A204.1 (cell line): ENCODE measurements at regions not wholly inside any gene's neighbourhood (a gene's known extent, or its start where the extent isn't known, plus 50 kb on each side); places are given as distances from the start of the nearest gene placed in this dataset.
"Not testable (repeated sequence)": the region's sequence is repeated elsewhere in the genome, so short reads cannot be mapped to it uniquely, and the experiment has no call there.

Source experiments
- FAIRE-seq: peaks from 2 replicates; lab custom pipeline; 2012; peaks lifted over from hg19 to GRCh38; lab: Jason Lieb, UNC

DNA sequence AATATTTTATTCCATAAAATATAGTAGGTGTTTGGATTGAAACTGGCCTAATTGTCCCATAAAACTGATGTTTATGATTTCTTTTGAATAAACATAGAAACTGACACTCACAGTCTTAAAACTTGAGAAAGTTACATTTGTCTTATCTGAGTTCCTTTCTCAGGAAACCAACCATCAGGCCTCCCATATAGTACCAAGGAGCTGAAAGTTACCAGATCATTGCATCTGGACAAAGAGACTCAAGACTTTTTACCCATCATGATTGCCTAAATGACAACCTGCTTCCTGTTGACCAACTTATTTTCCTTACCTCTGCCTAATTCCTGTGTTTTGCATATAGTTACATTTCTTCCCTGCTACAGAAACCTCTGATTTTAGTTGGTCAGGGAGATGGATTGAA lies 137.0 kb upstream of the XPO1 start:
- no peak for FAIRE-seq

DNA sequence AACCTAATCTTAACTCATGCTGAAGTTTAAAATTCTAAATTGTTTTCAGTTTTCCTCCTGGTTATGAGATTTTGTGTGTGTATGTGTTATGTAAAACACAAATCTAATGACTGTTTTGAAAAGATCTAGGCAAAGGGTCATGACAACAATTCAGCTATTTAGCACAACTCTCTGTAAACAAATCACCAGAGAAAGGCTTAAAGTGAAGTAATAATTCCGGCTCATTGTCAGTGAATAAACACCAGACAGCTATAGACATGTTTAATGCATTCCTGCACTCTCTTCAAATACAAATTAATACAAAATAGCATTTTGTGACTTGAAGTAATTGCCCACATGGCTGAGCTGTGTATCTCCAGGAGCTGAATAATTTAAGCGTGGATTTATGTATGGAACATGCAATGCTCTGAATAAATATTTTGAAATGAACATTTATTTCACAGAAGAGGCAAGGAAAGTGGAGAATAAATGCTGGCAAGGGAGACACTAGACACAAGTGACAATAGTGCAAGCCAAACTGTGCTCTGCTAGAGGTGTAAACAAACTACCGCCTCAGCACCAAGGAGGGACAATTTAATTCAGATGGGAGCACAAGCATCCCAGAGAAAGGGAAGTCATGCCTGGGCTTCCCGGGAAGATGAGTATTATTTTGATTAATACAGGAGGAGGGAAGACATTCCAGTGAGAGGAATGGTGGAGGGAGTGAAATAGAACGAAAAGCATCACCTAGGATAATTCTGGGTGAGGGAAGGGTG lies 133.6 kb upstream of the XPO1 start:
- no peak for FAIRE-seq

DNA sequence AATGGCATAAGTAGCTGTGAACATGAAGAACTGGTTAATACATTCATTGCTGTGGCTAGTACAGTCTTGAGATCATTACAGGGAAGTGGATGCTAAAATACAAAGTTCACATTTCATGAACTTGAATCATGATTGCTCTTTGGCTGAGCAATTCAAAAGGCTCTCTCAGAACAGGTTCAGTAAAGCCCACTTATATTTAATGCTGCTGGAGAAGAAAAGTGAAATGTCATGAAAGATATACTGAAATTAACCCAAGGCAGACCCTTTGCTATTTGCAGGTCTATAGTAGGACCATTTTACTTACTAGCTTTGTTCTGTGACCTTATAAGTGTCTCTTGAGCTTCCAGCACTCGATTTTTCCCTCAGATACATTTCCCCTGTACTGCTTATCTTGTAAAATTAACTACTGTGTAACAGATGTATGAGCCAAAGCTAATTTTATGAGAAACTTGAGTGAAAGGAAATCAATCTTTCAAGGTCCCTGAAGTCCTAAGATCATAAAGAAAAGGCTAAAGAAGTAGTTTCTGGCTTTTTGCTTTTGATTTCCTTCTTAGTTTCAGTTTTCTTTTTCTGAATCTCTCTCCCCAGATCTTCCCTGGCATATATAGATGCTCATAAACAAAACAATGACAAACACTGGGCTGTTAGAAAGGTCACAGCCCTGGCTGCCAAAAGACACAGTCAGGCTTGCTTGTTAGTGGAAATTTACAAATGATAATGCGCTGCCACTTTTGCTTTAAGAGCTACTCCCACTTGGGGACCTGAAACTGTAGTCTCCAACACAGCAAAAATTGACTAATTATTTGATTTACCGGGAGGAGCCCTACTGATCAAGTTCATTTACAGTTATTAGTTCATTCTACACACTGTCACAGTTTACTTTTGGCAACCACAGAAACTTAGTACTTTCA lies 132.7 kb upstream of the XPO1 start:
- no peak for FAIRE-seq

DNA sequence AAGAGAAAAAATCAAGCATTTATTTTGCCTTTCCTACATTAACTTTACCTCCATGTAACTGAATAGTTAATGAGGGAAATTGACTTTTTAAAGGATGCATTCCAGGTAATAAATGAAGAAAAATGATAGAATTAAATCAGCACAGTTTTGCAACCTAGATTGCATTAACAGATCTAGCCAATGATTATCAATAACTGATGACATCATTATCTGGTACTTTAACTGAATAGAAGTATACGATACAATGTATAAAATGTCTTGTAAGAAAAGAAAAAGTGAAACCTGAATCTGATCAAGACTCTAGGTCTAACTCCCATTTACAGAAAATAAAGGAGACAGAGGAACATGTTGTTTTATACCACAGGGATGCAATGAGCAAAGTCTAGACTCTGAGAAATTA lies 126.0 kb upstream of the XPO1 start:
- FAIRE-seq = no peak

DNA sequence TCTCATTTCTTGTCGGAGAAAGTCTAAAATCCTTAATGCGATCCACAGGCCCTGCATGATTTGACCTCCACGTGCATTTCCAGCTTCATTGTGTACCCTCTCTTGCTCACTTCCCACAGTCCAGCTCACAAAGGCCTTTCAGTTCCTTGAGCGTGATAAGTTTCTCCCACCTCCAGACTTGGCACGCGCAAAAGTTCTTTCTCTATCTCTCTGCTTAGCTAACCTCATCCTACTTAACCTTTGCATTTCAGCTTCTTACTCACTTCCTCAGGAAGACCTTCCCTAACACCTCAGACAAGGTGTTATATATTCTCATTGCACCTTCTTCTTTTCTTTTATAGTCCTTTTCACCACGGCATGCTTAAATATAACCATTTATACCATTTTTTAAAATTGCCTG lies 124.8 kb upstream of the XPO1 start:
- FAIRE-seq = no peak

DNA sequence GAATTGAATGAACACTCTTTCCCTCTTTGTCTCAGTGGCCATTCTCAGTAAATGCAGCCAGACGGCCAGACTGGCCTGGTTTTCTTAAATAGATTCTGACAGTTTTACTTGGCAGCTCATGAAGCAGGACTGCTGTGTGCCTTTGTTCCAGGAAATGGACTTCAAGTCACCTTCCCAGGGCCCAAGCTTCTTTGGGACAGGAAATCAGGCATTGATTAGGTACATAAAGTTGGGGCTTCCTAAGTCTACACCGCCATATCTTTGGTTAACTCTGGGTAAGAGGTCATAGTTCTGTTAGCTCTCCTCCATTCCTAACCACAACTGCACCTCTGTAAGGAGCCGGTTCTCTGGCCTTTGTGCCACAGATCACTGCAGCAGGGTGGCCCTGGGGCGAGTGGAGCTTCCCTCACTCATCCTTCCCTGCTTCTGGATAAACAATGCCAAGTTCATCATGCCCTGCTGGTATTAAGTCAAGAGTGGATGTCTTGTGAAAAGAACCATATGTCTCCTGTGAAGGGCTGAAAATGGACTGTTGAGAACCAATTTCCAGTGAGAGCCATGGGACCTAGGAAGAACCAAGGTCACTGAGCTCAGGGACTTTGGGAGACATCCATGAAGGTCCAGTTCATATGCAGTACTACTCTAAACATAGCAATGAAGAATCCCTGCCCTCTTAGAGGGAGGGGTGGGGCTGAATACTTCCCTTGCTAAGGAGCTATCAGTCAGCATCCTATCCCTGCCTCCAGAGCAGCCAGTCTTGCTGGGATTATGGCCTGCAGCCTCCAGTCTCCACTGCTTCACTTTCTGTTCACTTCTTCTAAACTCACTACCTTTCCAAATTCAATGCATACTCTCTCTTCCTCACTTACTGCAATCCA lies 122.6 kb upstream of the XPO1 start:
- no peak for FAIRE-seq

DNA sequence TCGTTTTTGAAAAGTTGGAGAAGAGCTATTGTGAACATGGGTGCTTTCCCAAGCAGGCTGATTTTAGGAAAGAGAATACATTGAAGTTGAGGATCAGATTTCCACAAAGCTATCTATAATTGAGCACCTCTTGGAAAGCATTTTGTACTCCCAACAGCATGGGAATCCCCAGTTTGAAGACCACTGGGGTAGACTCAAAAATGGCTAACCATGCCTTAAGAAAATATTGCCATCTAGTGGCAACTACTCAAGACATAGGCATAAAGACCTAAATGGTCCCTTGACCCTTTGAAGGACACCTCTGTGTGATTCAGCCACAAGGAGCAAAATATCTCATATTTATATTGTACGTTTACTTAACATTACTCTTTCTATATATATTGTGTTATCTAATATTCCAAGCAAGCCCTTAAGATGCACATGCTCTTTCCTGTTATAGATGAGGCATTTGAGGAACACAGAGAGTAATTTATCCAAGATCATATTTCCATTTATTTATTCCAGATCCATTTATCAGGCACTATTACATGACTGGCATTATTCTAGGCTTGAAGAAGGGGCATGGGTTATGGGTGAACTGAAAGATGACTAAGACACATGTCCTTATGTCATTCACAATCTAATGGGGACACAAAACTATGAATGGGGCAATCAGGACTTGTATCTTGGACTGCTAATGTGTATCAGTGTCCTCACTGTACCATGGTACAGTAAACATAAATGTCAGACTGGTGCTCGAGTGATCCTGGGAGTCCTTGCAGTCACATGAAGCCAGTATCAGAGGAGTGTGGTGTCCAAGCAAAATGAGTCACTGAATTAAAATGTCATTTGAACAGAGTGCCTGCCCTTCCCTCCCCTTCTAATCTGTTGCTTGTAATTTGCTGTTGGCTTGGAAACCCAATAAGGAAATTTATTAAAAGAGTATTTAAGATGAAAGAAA lies 121.0 kb upstream of the XPO1 start:
- FAIRE-seq = peak; percentile 64

DNA sequence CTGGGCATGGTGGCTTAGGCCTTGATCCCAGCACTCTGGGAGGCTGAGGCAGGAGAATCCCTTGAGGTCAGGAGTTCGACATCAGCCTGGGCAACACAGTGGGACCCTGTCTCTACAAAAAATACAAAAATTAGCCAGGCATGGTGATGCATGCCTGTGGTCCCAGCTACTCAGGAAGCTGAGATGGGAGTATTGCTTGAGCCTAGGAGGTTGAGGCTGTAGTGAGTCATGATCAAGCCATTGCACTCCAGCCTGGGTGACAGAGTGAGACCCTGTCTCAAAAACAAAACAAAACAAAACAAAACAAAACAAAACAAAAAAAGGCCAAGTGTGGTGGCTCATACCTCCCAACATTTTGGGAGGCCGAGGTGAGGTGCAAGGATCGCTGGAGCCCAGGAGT lies 111.8 kb upstream of the XPO1 start:
- FAIRE-seq = not testable (repeated sequence)

DNA sequence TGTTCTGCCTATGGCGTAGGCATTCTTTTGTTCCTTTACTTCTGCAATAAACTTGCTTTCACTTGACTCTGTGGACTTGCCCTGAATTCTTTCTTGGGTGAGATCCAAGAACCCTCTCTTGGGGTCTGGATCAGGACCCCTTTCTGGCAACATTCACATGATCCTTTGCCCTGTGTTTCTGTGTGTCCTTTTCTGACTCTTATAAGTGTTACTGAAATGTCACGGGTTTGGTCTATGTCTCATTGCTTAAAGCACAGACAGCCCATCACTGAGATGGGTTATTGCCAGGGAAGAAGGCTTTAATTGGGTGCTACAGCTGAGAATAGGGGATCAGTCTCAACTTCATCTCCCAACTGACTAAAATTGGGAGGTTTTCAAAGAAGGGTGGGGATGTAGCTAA lies 110.9 kb upstream of the XPO1 start:
- no peak for FAIRE-seq

DNA sequence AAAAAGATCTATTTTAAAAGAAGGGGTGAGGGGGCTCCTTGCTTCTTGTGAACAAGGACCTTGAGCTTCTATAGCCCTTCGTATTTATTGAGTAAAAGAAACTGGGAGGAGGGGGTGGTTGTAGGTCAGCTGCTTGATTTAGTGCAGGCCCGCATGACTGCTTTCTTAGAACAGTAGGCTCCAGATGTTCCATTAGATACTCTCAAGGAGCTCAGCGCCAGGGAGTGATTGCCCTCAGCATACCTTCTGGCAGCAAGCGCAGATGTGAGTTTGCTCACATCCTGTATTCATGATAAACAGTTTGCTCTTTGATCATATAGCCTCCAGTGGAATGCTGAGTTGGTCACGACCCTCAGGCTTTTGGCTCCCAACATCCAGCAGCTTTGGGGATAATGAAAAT lies 108.9 kb upstream of the XPO1 start:
- FAIRE-seq = no peak

DNA sequence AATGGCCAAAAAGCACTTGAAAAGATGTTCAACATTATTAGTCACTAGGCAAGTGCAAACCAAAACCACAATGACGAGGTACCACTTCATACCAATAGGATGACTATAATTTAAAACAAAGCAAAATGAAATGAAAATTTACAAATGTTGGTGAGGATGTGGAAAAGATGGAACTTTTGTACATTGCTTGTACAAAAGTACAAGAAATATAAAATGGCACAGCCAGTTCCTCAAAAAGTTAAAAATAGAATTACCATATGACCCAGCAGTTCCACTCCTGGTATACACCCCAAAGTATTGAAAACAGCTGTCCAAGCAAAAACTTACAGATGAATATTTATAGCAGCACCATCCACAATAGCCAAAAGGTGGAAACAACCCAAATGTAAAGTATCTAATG lies 107.8 kb upstream of the XPO1 start:
- no peak for FAIRE-seq

DNA sequence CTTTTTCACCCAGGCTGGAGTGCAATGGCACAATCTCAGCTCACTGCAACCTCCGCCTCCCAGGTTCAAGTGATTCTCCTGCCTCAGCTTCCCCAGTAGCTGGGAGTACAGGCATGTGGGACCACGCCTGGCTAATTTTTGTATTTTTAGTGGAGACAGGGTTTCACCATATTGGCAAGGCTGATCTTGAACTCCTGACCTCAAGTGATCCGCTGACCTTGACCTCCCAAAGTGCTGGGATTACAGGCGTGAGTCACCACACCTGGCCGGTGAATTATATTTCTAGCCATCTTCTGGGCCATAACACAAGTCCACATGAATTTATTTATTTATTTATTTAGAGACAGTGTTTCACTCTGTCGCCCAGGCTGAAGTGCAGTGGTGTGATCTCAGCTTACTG lies 105.0 kb upstream of the XPO1 start:
- FAIRE-seq = not testable (repeated sequence)

DNA sequence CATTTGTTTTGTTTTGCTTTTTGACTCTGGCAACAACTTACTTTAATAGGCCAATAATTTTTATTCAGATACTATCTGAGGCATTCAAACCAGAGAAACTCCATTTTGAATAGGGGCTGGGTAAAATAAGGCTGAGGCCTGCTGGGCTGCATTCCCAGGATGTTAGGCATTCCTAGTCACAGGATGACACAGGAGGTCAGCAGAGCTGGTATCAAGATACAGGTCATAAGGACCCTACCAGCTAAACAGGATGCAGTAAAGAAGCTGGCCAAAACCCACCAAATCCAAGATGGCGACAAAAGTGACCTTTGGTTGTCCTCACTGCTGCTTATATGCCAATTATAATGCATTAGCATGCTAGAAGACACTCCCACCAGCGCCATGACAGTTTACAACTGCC lies 102.2 kb upstream of the XPO1 start:
- no peak for FAIRE-seq

DNA sequence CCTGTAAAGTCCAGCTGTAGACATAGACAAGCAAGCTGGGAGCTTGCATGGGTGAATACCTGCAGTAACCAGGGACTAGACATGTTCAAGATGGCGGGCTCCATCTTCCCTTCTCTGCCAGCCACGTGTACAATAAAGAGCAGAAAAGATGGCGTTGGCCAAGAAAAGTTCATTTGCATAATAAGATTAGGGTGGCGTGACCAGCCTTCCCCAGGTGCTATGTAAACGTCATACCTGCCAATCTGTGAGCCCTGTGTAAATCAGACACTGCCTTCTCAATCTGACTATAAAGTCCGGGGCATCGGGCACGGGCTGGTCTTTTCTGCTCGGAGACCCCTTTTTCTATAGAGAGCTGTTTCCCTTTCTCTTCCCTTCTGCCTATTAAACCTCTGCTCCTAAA lies 101.6 kb upstream of the XPO1 start:
- FAIRE-seq = no peak

DNA sequence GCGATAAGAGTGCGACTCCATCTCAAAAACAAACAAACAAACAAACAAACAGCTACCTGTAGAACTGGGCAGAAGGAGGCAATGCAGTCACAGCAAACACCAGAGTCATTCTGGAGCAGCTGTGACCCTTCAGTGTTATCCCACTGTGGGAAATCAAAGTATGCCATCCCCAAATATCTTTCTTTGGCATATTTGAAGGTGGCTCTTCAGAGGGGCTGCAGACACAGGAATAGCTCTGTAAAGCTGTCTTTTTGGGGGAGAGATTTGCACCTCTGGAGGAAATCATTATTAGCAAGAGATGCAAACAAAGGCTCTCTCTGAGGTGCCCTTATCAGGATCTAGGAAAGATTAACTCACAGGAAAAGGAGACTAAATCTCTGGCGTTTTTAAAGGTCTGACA lies 98.5 kb upstream of the XPO1 start:
- no peak for FAIRE-seq

DNA sequence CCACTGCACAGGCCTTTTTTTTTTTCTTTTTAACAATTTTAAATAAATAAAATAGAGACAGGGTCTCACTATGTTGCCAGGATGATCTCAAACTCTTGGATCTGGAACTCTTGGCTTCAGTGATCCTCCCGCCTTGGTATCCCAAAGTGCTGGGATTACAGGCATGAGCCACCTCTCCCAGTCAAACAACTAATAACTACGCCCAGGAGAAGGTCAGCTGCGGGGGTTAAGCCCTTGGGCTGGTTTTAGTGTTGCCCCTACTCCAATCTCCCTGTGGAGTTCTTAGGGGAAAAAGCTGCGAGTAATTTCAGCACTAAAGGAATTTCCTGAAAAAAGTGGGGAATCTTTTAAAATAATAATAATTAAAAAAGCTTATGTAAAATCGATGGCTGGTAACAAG lies 96.4 kb upstream of the XPO1 start:
- no peak for FAIRE-seq

DNA sequence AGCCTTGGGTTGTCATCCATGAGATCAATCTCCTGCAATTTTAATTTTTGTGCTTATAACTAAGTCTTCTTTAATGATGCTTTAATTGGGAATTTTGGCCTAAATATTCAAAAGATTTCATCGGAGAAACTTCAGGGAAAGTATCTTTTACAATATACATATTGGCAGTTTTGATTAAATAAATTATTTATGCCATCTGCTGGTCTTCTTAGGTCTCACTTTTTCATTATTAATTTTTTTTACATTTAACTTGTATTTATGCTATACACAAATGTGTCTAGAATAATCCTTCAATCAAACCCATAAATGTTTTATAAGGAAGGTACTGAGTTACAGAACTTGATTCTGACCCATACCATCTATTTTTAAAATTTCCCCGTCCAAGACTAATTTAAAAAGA lies 95.1 kb upstream of the XPO1 start:
- FAIRE-seq = peak; percentile 80

DNA sequence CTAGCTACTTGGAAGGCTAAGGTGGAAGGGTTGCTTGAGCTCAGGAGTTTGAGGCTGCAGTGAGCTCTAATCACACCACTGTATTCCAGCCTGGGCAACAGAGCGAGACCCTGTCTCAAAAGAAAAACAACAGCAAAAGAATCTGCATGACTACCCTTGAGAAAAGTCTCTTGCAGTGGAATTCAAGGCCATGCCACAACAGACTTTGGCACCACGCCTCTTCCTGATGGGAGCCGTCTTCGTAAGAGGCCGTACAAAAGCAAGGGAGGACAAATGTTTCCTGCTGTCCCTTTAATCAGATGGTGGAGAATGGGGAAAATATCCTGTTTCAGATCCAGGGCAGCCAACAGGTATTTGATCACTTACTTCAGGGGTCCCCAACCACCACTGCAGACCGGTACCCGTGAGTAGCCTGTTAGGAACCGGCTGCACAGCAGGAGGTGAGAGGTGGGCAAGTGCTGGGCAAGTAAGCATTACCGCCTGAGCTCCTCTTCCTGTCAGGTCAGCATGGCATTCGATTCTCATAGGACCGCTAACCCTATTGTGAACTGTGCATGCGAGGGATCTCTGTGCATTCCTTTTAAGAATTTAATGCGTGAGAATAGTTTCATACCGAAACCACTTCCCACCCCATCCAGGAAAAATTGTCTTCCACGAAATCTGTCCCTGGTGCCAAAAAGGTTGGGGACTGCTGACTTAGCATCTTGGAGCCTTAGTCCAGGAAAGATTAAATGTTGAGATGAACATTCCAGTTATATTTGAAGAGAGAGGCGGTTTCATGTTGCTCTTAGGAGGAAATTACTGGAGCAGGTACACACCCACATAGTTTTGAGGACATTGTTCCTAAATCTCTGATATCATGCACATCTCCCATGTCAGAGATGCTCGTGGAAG lies 94.4 kb upstream of the XPO1 start:
- no peak for FAIRE-seq

DNA sequence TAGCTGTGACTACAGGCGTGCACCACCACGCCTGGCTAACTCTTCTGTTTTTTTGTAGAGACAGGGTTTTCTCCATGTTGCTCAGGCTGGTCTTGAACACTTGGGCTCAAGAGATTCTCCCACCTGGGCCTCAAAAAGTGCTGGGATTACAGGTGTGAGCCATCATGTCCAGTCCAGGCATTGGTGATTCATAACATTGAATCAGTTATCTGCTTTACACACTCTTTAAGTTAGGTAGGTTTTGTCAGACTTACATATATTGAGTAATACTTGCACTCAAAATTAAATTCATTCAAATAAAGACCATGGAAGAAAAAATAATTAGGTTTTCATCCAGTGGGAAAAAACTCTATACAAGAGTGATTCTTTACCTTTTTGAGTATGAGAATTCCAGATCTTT lies 93.2 kb upstream of the XPO1 start:
- FAIRE-seq = no peak

DNA sequence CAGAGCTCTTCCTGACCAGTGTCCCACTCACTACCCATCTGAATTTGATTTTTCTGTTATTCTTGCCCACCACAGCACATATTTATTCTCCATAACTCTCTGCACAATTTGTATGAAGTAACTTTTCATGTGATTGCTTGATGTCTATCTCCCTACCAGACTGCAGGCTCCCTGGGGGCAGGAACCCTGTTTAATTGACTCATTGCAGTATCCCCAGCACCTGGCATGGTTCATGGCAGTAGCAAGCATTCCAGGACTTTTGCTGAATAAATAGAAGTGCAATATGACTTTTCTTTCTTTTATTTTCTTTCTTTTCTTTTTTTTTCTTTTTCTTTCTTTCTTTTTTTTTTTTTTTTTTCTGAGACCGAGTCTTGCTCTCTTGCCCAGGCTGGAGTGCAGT lies 88.7 kb upstream of the XPO1 start:
- no peak for FAIRE-seq

DNA sequence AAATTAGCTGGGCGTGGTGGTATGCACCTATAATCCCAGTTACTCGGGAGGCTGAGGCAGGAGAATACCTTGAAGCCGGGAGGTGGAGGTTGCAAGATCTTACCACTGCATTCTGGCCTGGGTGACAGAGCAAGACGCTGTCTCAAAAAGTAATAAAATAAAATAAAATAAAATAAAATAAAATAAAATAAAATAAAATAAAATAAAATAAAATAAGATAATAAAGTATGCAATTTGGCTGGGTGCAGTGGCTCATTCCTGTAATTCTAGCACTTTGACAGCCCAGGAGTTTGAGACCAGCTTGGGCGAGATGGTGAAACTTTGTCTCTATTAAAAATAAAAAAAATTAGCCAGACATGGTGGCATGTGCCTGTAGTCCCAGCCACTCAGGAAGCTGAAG lies 85.6 kb upstream of the XPO1 start:
- no peak for FAIRE-seq
